Heart left ventricle (tissue), 13 donors: ENCODE measurements at regions not wholly inside any gene's neighbourhood (a gene's known extent, or its start where the extent isn't known, plus 50 kb on each side); places are given as distances from the start of the nearest gene placed in this dataset.
"Not testable (repeated sequence)": the region's sequence is repeated elsewhere in the genome, so short reads cannot be mapped to it uniquely, and the experiment has no call there.

Source experiments
- CTCF ChIP-seq, 12 donors: fragments of 200-600 bp; sonication (generic) in 4 of 12; IDR thresholded peaks; one replicate each; pipeline versions ENCODE4 v1.5.0 to v1.8.0; 2018 to 2022; ENCODE audit warnings: antibody characterized with exemption in 12 of 12, mild to moderate bottlenecking in 5 of 12
- POLR2A ChIP-seq, 2 donors: fragments of 450-650 bp; IDR thresholded peaks; one replicate each; pipeline ENCODE4 v1.6.1; 2017; ENCODE audit warnings: antibody characterized with exemption in 2 of 2, mild to moderate bottlenecking in 2 of 2, moderate library complexity in 2 of 2
- donor health status: ischemic (EF 13 %, LVEDD 7.1; RV severe dilation, severe dysfunction).
- donor health status: DM: no; HTN: yes; CAD: no.
- donor health status: DM: no; HTN: no; CAD: no.
- donor health status: ischemic (EF 25% LVEDD 6.9; RV normal size, moderate dysfunction).
- donor health status: ischemic (EF 25% LVEDD 5.7; RV mildly dilated, moderate dysfunction).
- donor health status: ischemic (EF 35%, LVEDD 5.7; RV mildly dilated, moderate dysfunction).
- donor health status: nonischemic (EF 11% LVEDD 7.7; RV severe dilation, severe dysfunction).
- donor health status: DM: yes; HTN: yes; CAD: no.
- donor health status: PGD.
- donor health status: ischemic (EF 29% LVEDD 5.4; RV normal size, mild dysfunction).
- donor health status: nonischemic (EF 23%, LVEDD 6.1; RV moderate dilation, normal function).

DNA sequence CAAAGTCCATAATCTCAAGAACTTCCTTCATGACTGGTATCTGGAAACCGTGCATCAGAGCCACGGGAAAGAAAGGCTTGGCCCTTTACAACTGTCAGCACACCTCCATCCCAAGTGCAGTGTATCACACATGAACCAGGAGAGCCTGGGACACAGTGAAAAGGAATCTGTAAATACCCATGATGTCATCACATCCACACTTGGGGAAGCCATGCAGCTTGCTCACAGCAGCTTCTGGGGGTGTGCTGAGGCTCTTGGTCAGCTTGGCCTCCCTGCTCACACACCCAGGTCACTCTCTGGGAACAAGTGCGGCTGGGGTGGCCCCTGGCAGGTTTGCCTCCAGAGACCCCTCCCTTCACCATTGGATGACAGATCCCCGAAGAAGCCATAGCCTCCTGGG lies 51.6 kb upstream of the ASAH2B start:
- TF ChIP-seq CTCF, POLR2A (IDR thresholded peaks at IDR 0.05): not testable (repeated sequence)
